A673 (cell line): ENCODE measurements at regions not wholly inside any gene's neighbourhood (a gene's known extent, or its start where the extent isn't known, plus 50 kb on each side); places are given as distances from the start of the nearest gene placed in this dataset.

Source experiments
- CTCF ChIP-seq: fragments of 300-800, 200-600 bp; sonication (generic); conservative IDR thresholded peaks from 2 replicates; pipeline ENCODE4 v1.5.1; 2017; ENCODE audit warnings: low read depth, mild to moderate bottlenecking, antibody characterized with exemption, low read length, moderate library complexity, mixed read lengths
- EZH2 ChIP-seq: fragments of 200-600 bp; sonication (generic); IDR thresholded peaks from 2 replicates; pipeline ENCODE4 v1.6.1; 2017; ENCODE audit warnings: borderline replicate concordance, low read depth, mild to moderate bottlenecking, mixed read lengths, antibody characterized with exemption, low read length; ENCODE audit not compliant: poor library complexity, severe bottlenecking

GRCh38 chr11:115872416-115872815, 368.2 kb upstream of the CADM1 start:
- no peak for TF ChIP-seq CTCF
- no peak for TF ChIP-seq EZH2
